HG02884 (cell line): ENCODE measurements at regions not wholly inside any gene's neighbourhood (a gene's known extent, or its start where the extent isn't known, plus 50 kb on each side); places are given as distances from the start of the nearest gene placed in this dataset.

Experiments used
- ATAC-seq: cut with Tn5 transposase; IDR thresholded peaks from one replicate; pipeline ENCODE4 v1.9.1; 2021; ENCODE audit warnings: mild to moderate bottlenecking, moderate library complexity; ENCODE audit not compliant: unreplicated experiment

- no peak for ATAC-seq
These were observed 101.9 kb upstream of the MTPN start for GRCh38 chr7:136079066-136079465.

DNA sequence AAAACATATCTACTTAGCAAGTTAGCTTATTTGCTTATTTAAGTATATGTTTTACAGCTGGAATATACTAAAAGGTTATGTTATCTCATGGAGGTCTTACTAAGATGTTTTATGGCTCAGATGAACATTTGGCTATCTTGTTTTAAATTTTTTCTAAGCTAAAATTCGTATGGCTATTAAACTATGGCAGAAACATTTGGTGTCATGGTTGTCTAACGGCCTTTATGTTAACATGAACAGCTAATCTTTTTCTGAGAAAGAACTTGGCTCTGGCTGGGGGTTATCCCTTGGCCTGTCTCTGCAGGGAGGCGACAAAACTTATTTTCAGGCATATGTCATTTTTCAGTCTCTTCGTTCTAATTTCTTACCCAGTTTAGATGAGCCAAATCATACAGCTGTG lies 101.5 kb upstream of the MTPN start:
- ATAC-seq = no peak

GRCh38 chr7:136076954-136077353 lies 99.8 kb upstream of the MTPN start:
- ATAC-seq = no peak

- ATAC-seq = no peak
These were observed 97.7 kb upstream of the MTPN start for GRCh38 chr7:136074843-136075242.

- ATAC-seq = no peak
These were observed 95.3 kb upstream of the MTPN start for GRCh38 chr7:136072447-136072846.

DNA sequence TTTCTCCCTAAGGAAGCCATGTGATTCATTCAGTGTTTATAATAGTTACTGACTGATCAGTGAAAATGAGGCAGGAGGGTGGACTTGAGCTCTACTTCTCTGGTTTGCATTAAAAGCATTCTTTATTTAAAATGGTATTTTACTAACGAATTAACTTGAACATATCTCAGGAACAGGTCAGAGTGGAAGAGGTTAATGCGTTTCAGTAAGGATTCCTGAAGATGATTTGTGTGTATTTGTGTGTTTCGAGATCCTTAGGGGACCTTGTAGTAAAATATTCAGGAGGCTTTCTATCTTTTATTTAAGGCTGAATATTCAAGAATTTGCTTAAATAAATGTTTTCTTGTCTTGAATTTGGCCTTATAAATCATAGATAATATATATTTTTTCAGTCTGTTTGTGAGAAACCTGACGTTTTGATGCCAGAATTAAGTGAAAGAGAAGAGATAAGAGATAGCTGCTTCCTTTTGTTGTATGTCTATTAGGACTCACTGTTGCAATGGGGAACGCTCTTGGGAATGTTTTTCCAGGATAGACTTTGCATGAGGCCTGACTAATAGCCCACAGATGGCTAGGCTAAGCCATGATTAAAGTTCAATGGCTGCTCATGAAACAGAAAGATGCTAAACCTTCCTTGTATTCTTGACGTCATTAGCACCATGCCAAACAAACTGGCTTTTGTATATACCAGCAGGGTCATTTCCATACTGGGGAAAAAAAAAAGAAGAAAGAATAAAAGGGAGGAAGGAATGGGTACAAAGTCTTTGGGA lies 93.8 kb upstream of the MTPN start:
- ATAC-seq = no peak

DNA sequence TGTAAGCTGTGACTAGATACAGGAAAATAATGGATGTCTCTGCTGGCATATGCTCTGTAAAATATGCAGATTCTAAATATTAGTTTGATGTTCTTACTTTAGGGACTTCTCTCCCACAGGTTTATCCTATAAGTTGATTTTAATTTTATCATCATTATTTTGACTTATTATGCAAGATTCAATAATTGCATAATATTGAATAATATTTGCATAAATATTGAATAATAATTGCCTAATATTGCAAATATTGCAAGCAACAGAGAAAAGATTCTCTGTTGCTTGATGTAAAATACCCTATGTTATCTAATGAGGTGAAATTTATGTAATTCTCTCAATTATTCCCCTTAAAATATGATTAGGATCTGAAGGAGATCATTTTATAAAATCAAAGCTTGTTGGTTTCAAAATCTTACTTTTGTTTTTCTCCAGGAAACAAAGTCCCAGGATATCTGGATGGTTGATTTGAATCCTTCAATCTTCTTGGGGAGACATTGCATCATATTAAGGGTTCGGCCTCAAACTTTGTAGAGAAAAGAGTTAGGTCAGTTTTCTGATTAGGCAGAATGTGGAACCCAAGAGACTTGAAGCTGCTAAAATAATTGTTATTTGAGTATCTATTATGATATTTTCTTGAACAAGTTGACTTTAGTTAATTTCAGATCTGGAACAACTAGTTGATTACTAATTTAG lies 92.8 kb upstream of the MTPN start:
- no peak for ATAC-seq

DNA sequence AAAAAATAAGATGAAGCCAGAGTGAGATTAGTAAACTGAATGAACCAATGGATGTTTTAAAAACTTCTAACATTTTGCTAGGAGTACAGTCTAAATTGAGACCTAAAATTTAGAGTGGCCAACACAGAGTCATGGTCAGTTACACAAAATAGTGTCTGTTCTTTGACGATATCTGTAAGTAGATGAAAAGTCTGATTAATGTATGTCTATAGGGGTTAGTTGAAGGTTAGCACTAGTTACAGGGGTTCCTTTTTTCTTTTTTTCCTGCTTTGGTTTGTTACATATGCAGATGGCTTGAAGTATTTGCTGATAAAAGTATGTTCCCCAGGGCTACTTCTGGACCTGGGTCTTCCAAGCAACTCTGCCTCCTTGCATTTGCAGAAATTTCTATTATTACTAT lies 90.1 kb upstream of the MTPN start:
- no peak for ATAC-seq

DNA sequence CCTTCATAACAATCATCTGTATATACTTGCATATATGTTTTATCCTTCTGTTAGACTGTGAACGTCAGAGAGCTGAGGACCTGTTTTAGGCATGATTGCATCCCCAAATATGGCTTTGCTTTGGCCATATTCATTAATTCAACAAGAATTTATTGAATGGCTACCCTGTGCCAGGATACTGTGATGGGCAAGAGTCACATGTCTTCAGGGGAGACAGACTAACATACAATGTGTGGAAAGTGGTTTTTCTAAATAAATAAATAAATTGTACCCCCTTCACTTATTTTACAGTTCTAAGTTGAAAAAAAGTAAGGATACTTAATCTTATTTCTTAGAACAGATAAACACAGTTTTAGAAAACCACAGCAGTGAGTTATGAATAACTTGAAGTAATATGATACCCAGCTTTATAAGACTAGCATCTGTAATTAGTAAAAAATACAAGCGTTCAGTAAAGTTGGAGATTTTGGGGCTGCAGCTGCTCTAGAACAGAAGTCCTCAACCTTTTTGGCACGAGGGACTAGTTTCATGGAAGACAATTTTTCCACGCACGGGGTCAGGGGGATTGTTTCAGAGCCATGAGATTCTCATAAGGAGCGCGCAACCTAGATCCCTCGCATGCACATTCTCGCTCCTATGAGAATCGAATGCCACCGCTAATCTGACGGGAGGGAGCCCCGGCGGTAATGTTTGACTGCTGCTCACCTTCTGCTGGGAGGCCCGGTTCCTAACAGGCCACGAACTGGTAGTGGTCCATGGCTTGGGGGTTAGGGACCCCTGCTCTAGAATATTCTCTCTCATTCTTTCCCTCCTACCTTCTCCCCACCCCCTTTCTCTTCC lies 89.4 kb upstream of the MTPN start:
- ATAC-seq = no peak

GRCh38 chr7:136064627-136065237 lies 87.6 kb upstream of the MTPN start:
- ATAC-seq = no peak

DNA sequence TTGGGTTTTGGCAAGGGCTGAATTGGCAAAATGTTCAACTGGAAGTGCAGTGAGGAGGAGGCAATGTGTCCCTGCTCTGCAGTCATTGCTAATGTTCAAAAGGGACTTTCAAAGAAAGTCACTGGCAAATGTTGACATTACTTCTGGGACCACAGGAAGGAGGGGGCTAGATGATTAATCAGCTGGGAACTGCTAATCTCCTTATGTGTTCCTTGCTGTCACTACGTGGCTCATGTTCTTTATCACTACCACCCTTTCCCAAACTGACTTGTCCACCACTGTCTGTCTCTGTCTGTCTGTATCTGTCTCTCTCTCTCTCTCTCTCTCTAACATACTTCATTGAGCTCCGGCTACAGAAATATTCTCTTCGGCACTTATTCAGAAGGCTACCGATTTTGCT lies 86.9 kb upstream of the MTPN start:
- no peak for ATAC-seq

DNA sequence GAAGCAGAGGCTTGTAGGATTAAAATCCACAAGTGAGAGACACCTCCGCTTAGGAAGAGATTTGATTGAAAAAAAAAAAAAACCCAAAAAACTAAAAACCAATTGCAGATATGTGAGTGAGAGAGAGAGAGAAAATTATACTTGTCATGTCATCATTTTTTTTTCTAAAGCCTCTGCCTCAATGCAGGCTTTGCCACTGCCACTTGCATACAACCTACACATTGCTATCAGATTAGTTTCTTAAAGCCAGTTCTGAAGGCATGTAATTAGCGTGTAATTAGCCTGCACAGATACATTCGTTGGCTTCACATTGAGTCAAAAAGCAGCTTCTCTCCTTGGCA lies 86.1 kb upstream of the MTPN start:
- no peak for ATAC-seq

GRCh38 chr7:136062625-136063325 lies 85.6 kb upstream of the MTPN start:
- ATAC-seq = no peak

GRCh38 chr7:136061433-136061832 lies 84.3 kb upstream of the MTPN start:
- ATAC-seq = no peak

GRCh38 chr7:136058546-136058945 lies 81.4 kb upstream of the MTPN start:
- ATAC-seq = no peak

DNA sequence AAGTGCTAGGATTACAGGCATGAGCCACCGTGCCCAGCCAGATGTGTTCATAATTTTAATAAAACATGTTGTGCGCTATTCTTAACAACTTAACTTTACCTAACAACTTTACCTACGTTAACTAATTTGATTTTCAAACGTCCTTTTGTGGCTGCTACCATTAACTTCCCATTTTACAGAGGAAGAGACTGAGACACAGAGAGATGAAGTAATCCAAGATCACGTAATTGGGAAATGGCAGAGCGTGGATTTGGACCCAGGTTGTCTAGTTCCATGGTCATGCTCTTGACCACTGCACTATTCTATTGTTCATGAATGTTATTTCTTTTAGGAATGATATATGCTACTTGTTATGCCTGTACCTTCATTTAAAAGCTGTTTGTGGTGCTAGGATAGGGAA lies 80.3 kb upstream of the MTPN start:
- ATAC-seq = no peak

- no peak for ATAC-seq
These were observed 79.6 kb upstream of the MTPN start for GRCh38 chr7:136056651-136057231.

- ATAC-seq = no peak
These were observed 78.1 kb upstream of the MTPN start for GRCh38 chr7:136055266-136055665.

GRCh38 chr7:136053689-136054485 lies 76.7 kb upstream of the MTPN start:
- no peak for ATAC-seq
